ENCODE measurements at regions not wholly inside any gene's neighbourhood (a gene's known extent, or its start where the extent isn't known, plus 50 kb on each side); places are given as distances from the start of the nearest gene placed in this dataset.

DNA sequence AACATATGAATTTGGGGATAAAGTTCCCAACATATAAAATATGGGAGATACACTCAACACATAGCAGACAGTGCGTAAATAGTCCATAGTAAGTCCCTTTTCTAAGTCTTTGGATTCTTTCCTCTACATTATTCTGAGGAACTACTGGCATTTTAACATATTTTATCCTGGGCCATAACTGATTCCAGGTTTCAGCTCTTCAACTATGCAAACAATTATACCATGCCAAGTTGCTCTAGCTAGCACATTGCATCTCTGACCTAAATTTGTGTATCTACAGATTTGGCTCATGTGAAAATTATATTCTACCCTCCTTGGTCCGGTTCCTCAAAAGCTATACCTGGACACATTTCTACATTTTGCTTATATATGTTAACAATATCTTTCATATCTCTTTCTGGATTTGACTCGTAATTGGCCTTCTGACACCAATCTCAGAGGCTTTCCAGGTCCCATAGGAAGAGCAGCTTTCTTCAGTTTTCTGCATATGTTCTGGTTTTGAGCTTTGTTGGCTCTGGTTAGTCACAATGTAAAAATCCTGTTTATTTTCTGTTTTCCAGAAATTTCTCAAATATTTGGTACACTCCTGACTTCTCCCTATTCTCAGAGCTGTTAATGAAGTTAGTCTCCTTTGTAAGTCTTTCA is 305.4 kb downstream of the BMP4 start:
- TF ChIP-seq POLR2A (IDR thresholded peaks at IDR 0.05), result no peak
- TF ChIP-seq, protein P1, sequence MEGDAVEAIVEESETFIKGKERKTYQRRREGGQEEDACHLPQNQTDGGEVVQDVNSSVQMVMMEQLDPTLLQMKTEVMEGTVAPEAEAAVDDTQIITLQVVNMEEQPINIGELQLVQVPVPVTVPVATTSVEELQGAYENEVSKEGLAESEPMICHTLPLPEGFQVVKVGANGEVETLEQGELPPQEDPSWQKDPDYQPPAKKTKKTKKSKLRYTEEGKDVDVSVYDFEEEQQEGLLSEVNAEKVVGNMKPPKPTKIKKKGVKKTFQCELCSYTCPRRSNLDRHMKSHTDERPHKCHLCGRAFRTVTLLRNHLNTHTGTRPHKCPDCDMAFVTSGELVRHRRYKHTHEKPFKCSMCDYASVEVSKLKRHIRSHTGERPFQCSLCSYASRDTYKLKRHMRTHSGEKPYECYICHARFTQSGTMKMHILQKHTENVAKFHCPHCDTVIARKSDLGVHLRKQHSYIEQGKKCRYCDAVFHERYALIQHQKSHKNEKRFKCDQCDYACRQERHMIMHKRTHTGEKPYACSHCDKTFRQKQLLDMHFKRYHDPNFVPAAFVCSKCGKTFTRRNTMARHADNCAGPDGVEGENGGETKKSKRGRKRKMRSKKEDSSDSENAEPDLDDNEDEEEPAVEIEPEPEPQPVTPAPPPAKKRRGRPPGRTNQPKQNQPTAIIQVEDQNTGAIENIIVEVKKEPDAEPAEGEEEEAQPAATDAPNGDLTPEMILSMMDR (IDR thresholded peaks at IDR 0.05), result no peak
